GM23338 (cell line): ENCODE measurements at regions not wholly inside any gene's neighbourhood (a gene's known extent, or its start where the extent isn't known, plus 50 kb on each side); places are given as distances from the start of the nearest gene placed in this dataset.

Experiments
- CREB1 ChIP-seq: fragments of 250-450 bp; sonication (Bioruptor Pico); IDR thresholded peaks from 2 replicates; pipeline ENCODE4 v1.5.0; 2020; ENCODE audit warnings: low read depth, mild to moderate bottlenecking, moderate library complexity
- EZH2 ChIP-seq: fragments of 200-600 bp; sonication (generic); IDR thresholded peaks from one replicate; pipeline ENCODE4 v1.8.0; 2017; ENCODE audit warnings: antibody characterized with exemption, mild to moderate bottlenecking, low read depth; ENCODE audit not compliant: unreplicated experiment
- EZH2phosphoT487 ChIP-seq: fragments of 200-600 bp; sonication (generic); IDR thresholded peaks from one replicate; pipeline ENCODE4 v1.8.1; 2018; ENCODE audit warnings: antibody characterized with exemption; ENCODE audit not compliant: unreplicated experiment
- JUNB ChIP-seq: IDR thresholded peaks from one replicate; pipeline ENCODE4 v1.6.1; 2016; ENCODE audit warnings: antibody characterized with exemption; ENCODE audit not compliant: unreplicated experiment
- NANOG ChIP-seq: IDR thresholded peaks from 2 replicates; pipeline ENCODE4 v1.6.1; 2016; ENCODE audit warnings: antibody characterized with exemption, borderline replicate concordance
- POLR2AphosphoS5 ChIP-seq: IDR thresholded peaks from 2 replicates; pipeline ENCODE4 v1.6.1; 2016; ENCODE audit warnings: antibody characterized with exemption, low read depth
- REST ChIP-seq: IDR thresholded peaks from one replicate; pipeline ENCODE4 v1.6.1; 2018; ENCODE audit warnings: antibody characterized with exemption; ENCODE audit not compliant: unreplicated experiment
- STAT1 ChIP-seq: IDR thresholded peaks from one replicate; pipeline ENCODE4 v1.6.1; 2016; ENCODE audit warnings: antibody characterized with exemption; ENCODE audit not compliant: unreplicated experiment
- ZNF114 ChIP-seq: fragments of 250-450 bp; sonication (Bioruptor Pico); IDR thresholded peaks from 2 replicates; pipeline ENCODE4 v1.5.0; 2020; ENCODE audit warnings: mild to moderate bottlenecking, moderate library complexity
- ZNF331 ChIP-seq: fragments of 250-450 bp; sonication (Bioruptor Pico); IDR thresholded peaks from 2 replicates; pipeline ENCODE4 v1.5.0; 2020; ENCODE audit warnings: low read depth, mild to moderate bottlenecking, moderate library complexity
- TF ChIP-seq, protein P1 (sequence below), 2 experiments: fragments of 200-600 bp in 1 of 2; sonication (generic) in 1 of 2; conservative IDR thresholded peaks; 2 replicates each; pipeline versions ENCODE4 v1.5.1 to v1.6.1; 2016 to 2017; ENCODE audit warnings: antibody characterized with exemption in 2 of 2, low read depth in 2 of 2, mild to moderate bottlenecking in 2 of 2, moderate library complexity in 1 of 2

DNA sequence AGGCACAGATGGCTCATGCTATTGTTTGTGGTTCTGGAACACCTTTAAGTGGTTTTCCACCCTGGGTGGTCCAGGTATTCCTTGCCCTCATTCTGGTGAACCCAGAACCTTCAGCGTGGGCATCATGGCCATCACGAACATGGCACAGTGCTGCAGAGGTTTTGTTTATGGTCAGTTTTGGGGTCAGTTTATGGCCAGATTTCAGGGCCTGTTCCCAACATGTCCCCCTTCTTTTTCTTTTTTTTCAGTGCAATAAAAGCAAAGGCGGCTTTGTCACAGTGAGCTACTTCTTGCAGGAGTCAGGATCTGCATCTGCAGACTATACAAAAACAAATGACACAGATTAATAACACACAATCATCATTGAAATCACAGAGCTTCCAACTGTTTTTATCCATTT lies 1085.0 kb upstream of the ALCAM start:
- TF ChIP-seq, protein P1, sequence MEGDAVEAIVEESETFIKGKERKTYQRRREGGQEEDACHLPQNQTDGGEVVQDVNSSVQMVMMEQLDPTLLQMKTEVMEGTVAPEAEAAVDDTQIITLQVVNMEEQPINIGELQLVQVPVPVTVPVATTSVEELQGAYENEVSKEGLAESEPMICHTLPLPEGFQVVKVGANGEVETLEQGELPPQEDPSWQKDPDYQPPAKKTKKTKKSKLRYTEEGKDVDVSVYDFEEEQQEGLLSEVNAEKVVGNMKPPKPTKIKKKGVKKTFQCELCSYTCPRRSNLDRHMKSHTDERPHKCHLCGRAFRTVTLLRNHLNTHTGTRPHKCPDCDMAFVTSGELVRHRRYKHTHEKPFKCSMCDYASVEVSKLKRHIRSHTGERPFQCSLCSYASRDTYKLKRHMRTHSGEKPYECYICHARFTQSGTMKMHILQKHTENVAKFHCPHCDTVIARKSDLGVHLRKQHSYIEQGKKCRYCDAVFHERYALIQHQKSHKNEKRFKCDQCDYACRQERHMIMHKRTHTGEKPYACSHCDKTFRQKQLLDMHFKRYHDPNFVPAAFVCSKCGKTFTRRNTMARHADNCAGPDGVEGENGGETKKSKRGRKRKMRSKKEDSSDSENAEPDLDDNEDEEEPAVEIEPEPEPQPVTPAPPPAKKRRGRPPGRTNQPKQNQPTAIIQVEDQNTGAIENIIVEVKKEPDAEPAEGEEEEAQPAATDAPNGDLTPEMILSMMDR (conservative IDR thresholded peaks at IDR 0.05; ENCODE audit: low read depth in 2 of 2), result no peak
- TF ChIP-seq POLR2AphosphoS5 (no peak), REST (no peak), EZH2 (no peak), EZH2phosphoT487 (no peak), CREB1 (CRISPR knock-in tag) (no peak), ZNF331 (CRISPR knock-in tag) (no peak), STAT1 (no peak), JUNB (no peak), NANOG (no peak), ZNF114 (no peak)
